GM10266 (cell line): ENCODE measurements at regions not wholly inside any gene's neighbourhood (a gene's known extent, or its start where the extent isn't known, plus 50 kb on each side); places are given as distances from the start of the nearest gene placed in this dataset.

ENCODE experiments used
- DNase-seq: peaks from one replicate; pipeline ENCODE4 v3.0.0; 2012; ENCODE audit errors: extremely low spot score
- TF ChIP-seq, protein P1 (sequence below): IDR thresholded peaks from 2 replicates; pipeline ENCODE4 v1.5.1; 2012; ENCODE audit warnings: mild to moderate bottlenecking, low read depth; ENCODE audit not compliant: control insufficient read depth, insufficient read depth; ENCODE audit errors: missing control alignments

DNA sequence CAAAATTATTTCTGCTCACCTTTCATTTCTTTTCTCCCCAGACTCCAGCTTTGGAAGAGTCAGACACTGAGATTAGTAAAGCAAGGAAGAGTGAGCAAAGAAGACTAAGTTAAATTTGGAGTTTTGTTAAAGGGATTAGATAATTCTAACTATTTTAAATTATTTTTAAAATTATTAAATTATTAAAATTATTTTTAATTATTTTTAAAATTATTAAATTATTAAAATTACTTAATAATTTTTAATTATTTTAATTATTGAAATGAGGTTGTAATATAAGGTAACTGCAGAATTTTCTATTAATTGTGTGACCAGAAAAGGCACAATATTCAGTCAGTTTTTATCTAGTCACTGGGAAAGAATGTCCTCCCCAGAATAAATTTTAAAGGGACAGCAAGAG is 185.0 kb upstream of the EOMES start:
- no peak for DNase-seq
- TF ChIP-seq, protein P1, sequence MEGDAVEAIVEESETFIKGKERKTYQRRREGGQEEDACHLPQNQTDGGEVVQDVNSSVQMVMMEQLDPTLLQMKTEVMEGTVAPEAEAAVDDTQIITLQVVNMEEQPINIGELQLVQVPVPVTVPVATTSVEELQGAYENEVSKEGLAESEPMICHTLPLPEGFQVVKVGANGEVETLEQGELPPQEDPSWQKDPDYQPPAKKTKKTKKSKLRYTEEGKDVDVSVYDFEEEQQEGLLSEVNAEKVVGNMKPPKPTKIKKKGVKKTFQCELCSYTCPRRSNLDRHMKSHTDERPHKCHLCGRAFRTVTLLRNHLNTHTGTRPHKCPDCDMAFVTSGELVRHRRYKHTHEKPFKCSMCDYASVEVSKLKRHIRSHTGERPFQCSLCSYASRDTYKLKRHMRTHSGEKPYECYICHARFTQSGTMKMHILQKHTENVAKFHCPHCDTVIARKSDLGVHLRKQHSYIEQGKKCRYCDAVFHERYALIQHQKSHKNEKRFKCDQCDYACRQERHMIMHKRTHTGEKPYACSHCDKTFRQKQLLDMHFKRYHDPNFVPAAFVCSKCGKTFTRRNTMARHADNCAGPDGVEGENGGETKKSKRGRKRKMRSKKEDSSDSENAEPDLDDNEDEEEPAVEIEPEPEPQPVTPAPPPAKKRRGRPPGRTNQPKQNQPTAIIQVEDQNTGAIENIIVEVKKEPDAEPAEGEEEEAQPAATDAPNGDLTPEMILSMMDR: no peak

DNA sequence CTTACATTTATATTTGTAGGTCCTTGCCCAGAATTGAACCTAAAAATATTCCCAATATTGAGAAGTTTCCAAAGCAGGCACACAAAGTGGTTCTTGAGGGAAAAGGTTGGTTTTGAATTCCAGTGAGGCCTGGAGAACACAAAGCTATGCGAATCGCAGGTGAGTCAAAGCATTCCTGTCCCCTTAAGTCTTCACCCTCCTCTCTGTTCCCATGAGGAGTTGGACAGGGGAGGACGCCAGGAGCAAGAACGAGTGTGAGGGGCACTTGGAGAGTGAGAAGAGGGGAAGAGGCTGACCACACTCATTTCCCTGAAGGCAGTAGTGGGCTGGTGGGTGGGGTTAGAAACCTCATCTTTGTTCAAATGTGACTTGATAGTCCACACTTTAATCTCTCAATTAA is 185.8 kb upstream of the EOMES start:
- TF ChIP-seq, protein P1: no peak
- DNase-seq: no peak

DNA sequence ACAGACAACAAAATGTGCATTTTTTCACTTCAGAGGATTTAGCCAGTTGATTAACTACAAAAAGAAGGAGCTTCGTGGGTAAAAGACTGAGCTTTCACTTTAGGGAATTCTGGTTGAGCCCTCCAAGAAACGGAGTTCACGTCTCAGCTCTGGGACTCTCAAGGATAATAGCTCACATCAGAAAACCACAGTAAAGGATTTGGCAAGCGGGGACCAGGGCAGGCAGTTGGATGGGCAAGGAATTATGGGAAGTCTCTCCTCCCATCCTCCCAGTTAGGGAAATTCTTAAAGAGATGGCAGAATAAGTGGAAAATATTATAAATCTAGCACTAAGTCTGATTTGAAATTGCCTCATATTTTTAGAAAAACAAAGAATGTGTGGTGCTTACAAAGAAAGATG is 188.3 kb upstream of the EOMES start:
- TF ChIP-seq, protein P1: no peak

DNA sequence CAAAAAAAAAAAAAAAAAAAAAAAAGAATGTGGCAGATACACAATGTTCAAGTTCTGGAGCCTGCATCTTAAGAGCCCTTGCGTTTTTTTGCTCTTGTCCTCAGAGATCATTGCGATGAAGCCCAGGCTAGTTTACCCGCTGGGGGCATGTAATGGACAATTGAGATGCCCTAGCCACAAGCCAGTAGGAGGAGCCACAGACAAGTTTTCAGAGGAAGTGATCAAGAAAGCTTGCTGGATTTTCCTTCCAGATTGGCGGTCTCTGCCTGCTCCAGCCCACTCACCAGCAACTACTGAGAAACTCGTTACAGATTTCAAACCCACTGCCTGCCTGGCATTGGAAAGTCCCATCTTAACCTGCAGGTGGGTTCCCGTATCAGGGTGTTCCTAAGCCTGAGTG is 192.1 kb upstream of the EOMES start:
- DNase-seq: no peak
- TF ChIP-seq, protein P1: peak; percentile 16

More for the DNA sequence above, 188.3 kb upstream of the EOMES start:
- no peak for DNase-seq

DNA sequence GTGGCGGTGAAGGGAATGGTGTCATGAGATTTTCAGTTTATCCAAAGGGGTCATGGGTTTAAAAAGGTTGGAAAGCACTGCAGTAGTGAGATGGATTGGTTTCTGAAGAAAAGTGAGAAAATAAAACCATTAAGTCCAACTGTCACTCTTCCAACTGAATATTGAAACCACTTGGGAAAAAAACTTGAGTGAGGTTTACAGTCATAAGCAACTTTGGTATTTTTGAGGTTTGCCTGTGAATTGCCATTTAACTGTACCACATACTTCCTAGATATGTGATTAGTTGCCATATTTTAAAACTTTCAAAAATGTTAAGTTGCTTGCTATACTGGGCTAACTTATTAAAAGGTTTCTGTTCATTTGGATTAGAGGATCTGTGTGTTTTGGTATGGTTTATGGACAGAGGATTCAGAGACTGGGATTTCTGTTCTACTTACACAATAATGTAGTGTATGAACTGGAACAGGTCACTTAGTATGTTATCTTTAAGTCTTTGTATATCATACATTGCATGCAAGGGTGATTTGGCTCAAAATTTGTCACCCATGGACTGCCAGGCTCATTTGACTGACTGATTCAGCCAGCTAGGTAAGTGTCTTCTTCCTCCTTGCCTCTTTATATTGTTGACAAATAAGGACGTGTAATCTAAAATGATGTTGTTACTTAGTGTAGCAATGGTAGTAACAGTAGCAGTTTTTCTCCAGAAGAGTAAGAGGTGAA is 201.4 kb upstream of the EOMES start:
- no peak for DNase-seq
- TF ChIP-seq, protein P1: no peak

DNA sequence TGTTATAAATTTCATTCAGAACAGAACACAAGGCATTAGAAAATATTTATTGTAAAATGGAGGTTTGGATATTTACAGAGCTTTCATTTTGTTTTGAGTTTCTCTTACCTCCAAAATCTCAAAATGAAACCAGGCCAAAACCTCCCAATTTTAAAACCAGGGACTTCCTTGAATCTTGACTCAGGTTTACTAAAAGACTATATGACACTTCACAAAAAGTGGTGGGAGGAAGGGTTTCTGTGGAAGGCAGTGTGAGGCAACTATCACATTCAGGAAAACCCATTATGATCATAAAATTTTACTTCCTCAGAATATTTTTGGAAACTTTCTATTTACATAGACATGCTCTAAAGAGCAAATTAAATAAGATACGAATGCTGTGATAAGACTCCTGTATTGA is 205.8 kb upstream of the EOMES start:
- no peak for DNase-seq
- TF ChIP-seq, protein P1: no peak

DNA sequence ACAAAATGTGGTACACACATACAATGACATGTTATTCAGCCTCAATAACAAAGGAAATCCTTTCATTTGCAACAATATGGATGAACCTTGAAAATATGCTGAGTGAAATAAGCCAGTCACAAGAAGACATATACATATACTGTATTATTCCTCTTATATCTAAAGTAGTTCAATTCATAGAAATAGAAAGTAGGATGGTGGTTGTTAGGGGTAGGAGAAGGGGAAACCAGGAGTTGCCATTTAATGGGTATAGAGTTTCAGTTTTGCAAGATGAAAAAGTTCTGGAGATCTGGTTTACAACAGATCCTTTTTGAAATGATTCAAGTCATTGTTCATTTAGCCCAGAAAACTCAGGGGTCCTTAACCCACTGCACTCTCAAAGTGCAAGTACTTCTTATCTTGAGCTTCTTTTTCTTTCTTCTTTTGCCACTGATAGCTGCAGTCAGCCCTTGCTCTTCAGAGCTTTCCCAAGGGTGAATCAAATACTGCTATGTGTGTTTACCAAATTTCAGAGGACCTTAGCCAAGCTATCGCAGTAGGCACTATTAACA is 208.0 kb upstream of the EOMES start:
- TF ChIP-seq, protein P1: no peak
- no peak for DNase-seq
